Retina (tissue), 1 donor: ENCODE measurements at regions not wholly inside any gene's neighbourhood (a gene's known extent, or its start where the extent isn't known, plus 50 kb on each side); places are given as distances from the start of the nearest gene placed in this dataset.
"Not testable (repeated sequence)": the region's sequence is repeated elsewhere in the genome, so short reads cannot be mapped to it uniquely, and the experiment has no call there.

Source experiments
- DNase-seq: peaks from one replicate; pipeline ENCODE4 v3.0.0-alpha.2; 2016

DNA sequence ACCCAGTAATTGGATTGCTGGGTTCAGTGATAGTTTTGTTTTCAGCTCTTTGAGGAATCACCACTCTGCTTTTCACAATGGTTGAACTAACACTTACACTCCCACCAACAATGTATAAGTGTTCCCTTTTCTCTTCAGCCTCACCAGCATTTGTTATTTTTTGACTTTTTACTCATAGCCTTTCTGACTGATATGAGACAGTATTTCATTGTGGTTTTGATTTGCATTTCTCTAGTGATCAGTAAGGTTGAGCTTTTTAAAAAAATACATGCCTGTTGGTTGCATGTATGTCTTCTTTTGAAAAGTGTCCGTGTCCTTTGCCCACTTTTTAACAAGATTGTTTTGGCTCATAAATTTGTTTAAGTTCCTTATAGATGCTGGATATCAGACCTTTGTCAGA is 185.7 kb upstream of the CCNH start:
- DNase-seq = no peak

DNA sequence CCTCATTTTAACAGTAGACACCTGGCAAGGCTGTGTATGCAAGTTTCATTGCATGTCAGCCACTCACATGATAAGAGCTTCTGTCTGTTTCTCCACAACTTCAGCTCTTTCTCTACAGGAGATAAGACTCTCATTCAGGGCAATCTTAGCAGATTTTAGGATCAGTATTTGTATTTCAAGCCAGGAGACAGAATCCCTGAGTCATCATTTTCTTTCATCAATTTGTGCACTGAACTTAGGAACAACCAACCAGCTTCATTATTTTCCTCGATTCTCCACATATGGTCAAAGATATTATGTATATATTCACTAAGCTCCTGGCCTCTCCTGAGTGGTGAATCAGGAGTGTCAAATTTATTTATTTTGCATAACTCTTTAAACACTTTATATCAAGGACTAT is 181.8 kb upstream of the CCNH start:
- DNase-seq = no peak

DNA sequence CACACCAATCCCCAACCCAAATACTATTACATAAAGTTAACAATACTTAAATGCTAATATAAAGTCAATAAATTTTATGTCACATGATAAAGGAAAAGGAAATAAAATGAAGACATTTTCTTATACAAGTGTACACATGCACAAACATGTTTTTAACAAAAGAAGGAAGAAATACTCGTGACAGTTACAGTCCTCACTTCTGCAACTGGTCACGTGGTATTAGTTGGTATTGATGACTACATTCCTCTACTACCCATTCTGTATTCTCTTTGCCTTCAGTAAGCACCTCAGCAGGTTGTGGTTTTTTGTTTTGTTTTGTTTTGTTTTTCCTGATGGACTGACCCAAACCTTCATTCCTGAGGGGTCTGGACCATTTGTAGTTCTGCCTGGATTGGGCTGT is 176.9 kb upstream of the CCNH start:
- DNase-seq = no peak

DNA sequence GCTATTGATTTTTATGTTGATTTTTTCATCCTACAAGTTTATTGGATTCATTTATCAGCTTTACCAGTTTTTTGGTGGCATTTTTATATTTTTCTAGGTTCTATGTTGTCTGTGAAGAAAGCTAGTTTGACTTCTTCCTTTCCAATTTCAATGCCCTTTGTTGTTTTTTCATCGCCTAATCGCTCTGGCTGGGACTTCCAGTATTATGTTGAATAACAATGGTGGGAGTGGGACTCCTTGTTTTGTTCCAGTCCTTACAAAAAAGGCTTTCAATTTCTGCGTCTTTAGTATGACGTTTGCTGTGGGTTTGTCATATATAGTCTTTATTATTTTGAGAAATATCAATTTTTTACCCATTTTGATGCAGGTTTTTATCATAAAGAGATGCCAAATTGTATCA is 175.6 kb upstream of the CCNH start:
- no peak for DNase-seq

DNA sequence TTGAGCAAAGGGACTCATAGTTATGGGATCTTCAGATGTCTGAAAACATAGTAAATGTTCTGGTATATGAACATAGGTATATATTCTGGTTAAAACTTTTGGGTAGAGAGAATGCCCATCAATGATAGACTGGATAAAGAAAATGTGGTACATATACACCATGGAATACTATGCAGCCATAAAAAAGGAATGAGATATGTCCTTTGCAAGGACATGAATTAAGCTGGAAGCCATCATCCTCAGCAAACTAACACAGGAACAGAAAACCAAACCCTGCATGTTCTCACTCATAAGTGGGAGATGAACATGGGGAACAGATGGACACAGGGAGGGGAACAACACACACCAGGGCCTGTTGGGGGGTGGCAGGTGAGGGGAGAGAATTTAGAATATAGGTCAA is 171.0 kb upstream of the CCNH start:
- not testable (repeated sequence) for DNase-seq

DNA sequence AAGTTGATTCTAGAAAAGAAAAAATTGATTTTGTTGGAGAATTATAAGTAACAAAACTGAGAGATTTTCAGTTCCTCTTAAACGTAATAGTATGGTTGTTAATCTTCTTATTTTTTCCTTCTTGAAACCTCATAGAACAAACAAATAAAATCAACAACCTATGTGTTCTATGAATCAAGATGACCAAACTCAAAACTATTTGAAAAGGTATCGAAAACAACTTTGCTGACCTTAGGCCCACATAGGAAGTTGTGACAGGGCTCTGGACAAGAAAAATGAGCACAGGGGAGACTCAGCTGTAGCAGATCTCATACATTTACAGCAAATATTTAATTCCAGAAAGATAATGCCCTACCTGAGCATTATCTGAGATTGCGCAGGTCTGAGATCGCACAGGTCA is 169.4 kb upstream of the CCNH start:
- no peak for DNase-seq

DNA sequence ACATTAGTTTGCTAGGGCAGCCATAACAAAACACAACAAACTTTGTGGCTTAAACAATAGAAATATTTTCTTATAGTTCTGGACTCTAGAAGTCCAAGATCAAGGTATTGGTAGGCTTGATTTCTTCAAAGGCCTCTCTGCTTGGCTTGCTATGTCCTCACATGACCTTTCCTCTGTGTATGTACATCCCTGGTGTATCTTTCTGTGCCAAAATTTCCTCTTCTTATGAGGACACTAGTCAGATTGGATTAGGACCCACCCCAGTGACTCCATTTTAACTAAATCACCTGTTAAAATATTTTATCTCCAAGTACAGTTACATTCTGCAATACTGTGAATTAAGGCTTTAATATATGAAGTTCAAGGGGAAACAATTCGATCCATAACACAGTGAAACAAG is 168.9 kb upstream of the CCNH start:
- DNase-seq = no peak

DNA sequence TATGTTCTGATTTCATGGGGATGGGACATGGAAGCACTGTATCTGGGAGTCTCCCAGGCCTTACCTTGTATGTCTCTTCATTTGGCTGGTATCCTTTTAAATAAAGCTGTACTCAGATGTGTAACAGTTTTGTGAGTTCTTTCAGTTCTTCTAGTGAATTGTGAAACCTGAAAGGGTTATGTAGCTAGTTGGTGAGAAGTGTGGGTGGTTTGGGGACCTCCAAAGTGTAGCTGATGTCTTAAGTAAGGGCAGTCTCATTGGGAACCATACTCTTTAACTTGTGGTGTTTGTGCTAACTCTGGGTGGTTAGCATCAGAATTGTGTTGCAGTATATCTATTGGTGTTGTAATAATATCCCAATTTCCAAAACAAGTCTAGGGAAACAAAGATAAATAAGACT is 166.9 kb upstream of the CCNH start:
- no peak for DNase-seq

DNA sequence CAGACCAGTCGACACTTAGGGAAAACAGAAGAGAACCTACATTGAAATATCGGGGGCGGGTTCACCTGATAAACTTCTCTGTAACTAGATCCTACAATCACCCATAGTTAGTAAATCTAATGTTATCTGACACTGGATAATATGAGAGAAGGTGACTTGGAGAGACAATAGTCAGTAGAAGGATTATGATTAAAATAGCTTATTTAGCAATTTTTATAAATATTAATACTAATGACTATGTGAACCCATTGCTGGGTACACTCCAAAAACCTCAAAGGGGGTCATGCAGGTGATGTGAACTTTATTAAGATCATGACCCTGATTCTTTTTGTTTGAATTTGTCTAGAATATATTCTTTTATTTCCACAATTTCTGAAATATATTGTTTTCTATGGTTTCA is 164.1 kb upstream of the CCNH start:
- no peak for DNase-seq

DNA sequence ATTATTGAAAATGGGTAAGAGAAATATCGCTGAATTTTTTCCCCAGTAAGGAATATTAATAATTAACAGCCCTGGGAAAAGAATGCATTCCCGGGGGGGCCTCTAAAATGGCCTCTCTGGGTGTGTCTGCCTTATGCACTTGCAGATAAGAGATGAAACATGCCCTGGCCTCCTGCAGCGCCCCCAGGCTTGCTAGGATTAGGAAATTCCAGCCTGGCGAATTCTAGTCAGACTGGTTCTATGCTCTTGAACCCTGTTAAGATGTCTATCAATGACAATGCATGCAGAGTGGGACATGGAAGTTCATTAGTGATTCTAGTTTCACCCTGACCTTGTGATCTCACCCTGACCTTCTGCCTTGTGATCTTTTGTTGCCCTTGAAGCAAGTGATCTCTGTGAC is 163.6 kb upstream of the CCNH start:
- not testable (repeated sequence) for DNase-seq

DNA sequence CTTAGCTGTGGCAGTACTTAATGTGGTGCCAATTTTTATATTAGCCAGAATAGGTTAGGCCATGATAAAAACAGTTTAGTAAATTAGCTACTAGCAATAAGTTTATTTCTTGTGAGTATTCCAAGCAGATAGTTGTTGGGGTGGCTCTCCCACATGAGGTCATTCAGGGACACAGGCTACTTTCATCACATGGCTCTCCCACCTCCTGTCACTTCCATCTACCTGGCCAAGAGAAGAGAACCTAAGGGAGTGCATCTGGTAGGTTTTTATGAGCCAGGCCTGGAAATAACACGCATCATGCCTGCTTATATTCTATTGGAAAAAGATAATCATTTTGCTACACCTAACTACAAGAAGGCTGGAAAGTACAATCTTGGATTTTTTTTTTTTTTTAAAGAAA is 161.4 kb upstream of the CCNH start:
- no peak for DNase-seq

DNA sequence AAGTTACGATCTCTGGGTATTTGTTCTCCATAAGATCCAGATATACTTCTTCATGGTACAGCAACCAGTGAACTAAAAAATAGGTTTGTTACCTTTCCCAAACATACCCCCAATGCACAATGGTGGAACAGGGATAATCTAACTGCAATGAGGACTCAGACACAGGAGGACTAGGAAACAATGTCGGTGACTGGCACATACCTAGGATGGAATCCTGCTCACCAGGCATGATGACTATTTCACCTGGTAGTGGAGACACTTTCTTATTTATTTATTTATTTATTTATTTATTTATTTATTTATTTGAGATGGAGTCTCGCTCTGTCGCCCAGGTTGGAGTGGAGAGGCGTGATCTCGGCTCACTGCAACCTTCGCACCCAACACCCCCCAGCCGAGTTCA is 159.9 kb upstream of the CCNH start:
- DNase-seq = no peak

DNA sequence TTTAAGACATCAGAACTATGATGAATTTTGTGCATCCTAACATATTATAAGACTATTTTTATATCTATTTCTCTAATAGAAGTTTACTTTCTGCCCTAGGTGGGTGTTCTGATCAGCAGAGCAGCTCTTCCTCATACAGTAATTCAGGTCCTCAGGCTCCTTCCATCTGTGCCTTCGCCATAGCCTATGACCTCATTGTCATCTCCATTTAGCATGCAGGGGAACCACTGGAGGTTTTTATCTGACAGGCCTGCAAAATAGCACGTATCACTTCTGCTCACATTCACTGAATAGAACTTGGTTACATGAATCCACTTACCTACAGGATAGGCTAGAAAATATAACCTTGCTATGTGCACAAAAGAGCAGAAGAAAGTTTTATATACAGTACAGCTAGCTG is 159.4 kb upstream of the CCNH start:
- DNase-seq = no peak

DNA sequence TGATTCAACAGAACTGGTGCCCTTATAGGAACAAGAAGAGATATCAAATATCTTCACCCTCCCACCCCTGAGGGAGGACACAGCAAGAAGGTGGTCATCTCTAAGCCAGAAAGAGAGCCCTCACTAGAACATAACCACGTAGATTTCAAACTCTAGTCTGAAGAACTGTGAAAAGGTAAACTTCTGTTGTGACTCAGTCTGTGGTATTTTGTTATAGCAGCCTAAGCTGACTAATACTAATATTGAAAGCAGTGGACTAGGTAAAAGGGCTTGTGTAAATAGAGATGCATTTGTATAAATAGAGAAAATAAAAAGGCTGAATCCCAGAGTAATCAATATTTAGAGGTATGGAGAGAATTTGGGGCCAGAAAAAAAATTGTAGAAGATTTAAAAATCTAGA is 157.6 kb upstream of the CCNH start:
- no peak for DNase-seq

DNA sequence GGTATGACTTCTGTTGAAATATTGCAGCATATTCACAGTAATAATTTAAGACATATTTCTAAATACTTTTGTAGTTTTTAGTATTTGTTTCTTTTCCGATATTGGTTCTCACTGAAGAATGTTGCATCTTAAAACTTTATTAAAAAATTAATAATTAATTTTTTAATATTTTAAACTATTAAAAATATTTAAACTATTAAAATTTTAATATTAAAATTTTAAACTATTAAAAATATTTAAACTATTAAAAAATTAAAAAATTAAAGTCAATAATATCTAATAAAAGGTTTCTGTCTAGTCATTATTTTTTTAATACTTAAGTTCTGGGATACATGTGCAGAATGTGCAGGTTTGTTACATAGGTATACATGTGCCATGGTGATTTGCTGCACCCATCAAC is 149.3 kb upstream of the CCNH start:
- DNase-seq = no peak

DNA sequence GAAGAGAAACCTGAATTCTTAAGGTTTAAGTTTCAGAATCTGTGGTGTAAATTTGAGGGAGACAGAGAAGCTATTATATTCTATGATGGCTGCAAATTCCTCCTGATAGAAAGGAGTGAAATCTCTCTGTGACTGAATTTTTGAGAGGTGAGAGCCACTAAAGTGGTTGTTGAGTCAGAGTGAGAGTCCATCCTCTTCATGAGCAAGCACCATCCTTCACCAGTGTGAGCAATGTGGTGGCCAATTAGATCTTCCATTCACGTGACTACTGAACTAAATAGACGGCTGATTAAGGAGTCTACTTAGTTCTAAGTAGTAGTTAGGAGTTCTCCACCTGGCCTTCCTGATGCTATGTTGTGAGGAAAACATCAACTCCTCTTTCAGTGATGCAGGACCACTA is 147.8 kb upstream of the CCNH start:
- DNase-seq = no peak

DNA sequence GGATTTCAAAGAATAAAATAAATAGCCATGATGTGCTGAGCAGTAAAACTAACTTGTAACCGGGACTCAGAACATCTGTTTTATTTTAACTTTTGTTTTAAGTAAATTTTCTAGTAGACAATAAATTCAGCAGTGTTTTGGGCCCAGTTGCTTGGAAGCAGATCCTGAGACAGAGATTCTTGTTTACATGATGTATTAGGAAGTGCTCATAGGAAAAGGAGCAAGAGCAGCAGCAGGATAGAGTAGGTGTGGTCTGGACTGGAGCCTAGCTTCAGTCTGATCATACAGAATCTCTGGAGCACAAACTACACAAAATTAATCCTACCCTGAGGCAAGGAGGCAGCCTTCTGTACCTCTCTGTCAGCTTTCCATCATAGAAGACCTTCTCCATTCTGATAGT is 139.2 kb upstream of the CCNH start:
- DNase-seq = no peak

DNA sequence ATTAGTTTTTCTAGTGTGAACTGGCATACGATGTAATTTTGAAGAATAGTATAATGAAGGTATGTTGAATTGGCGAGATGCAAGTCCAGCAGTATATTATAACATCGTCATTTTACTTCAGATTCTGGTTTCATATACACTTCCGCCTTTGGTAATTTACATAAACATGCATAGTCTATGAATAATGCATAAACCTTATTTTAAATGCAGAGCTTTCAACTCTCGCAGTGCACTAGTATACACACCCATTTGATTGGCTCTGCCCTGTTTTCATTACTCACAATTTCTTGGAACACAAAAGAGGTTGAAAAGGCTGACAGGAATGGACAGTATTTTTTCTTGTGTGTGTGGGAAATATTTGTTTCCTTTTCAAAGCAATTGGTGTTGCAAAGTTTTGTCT is 128.9 kb upstream of the CCNH start:
- no peak for DNase-seq

DNA sequence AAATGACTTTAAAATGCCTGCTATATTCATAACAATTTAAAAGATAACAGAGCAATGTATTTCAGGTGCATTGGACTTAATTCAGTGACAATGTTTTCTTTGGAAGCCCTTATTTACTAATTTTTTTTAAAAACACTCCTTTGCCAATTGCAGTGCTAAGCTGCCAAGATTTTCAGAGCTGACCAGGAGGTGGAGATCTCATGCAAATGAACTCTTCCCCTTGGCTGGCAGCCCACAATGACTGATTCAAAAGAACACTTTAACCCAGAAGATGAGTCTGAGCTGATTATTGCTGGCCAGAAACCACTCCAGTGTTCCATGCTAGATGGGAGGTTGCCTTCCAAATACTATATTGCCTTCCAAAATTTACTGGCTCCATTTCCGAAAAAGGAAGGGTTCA is 128.3 kb upstream of the CCNH start:
- peak; percentile 28 for DNase-seq

DNA sequence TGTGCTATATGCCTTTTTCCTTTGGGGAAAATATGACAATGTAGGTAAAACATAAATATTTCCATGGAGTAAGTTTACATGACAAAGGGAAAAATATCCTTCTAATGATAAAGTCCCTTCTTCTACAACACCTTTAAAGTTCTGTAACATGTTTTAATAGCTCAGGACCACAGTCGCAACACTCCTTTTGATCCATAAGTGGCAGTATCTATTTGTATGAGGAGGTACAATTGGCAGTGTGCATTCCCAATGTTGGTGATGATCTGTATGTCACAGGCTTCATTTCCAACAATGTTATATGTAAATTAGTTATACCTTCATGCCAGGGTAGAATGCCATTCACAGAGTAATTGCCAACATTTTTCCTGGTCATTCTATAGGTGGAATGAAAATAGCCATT is 127.1 kb upstream of the CCNH start:
- DNase-seq = no peak

DNA sequence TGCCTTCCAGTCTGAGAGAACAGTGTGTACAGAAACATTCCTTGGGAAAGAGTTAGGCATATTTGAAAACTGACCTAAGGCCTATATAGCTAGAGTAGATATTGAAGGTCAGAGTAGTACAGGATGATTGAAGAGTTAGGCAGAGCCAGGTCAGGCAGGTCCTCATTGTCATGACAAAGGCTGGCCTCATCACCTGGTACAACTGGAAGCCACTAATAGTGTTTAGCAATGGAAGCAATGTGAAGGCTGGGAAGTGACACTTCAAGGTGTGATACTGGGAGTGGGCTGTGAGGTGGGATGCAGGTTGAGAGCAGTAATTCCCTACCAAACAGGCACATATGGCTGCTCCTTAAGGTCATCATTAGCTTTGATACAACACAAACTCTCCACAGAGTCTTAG is 123.6 kb upstream of the CCNH start:
- no peak for DNase-seq

DNA sequence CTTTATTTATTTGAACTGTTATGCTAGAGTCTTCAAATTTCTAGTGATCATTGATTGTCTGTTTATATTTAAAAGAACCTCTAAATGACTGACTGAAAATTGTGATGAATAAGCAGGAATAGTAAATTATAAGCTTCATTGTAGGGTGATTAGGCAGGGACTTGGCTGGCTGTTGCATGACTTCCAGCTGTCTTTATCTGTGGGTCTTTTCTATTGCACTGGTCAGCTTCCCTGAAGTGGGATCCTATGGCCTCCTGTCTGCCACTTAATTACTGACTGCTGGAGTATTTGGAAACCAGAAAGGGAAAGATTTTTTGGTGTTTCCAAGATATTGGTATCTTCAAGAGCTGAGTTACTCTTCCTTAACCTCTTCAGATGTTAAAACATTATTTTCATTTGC is 123.0 kb upstream of the CCNH start:
- no peak for DNase-seq

DNA sequence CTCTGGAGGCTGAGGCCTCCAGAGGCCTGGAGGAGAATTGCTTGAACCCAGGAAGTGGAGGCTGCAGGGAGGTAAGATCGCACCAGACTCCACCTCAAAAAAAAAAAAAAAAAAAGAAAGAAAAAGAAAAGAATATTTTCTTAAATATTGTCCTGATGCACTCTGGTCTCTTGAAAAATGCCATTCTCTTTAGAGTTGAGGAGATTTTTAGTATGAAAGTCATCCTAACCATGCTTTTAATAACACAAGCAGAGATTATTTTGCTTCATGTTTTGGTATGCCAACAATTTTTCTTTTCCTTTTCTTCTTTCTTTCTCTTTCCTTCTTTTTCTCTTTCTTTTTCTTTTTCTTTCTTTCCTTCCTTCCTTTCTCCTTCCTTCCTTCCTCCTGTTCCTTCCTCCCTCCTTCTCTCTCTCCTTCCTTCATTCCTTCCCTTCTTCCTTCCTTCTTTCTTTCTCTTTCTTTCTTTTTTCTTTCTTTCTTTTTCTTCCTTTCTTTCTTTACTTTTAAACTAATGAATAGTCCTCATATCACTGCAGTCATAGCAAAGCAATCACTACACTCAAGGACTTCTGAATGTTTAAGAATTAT is 116.9 kb upstream of the CCNH start:
- DNase-seq = no peak

DNA sequence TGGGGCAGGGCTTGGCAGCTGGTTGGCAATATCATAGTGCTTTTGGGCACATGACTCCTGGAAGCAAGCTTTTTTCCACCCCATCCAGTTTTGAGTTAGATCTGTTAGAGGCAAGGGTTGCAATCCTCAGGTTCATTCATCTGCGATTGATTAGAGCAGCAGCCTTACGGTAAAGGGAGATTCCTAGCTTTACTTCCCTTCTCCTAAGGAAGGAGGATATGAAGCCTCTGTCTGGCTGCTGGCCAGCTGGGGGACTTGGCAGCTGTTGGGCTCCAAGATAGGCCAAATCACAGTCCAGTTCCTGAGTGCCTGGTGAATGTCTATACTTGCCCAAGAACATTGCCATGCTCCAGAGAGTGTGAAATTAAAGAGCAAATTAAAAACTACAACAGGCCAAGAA is 113.4 kb upstream of the CCNH start:
- DNase-seq = no peak

DNA sequence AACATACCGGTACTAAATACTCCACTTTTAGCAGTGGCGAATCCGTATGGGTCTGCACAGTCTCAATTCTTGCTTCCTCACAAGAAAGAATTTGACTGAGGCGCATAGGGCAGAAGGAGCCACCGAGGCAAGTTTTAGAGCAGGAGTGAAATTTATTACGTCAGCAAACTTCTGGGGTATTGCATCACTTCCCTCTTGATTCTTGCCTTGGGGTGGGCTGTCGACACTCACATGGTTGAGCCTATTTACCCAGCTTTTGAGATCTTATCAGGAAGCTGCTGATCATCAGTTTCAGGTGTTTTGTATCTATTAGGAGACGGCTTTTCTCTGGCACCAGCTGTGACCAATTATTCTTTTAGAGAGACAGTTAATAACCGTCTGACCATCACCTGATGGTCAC is 111.5 kb upstream of the CCNH start:
- no peak for DNase-seq

DNA sequence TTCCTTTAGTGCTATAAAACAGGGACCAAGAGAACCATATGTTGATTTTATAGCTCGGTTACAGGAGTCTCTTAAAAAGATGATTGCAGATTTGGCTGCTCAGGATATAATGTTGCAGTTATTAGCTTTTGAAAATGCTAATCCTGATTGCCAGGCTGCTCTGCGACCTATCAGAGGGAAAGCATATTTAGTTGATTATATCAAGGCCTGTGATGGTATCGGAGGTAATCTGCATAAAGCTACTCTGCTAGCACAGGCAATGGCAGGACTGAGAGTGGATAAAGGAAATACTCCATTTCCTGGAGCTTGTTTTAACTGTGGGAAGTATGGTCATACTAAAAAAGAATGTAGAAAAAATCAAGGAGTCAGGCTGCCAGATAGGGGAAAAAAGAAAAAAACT is 99.0 kb upstream of the CCNH start:
- DNase-seq = not testable (repeated sequence)
